GM19455 (cell line): ENCODE measurements at regions not wholly inside any gene's neighbourhood (a gene's known extent, or its start where the extent isn't known, plus 50 kb on each side); places are given as distances from the start of the nearest gene placed in this dataset.
A peak's percentile ranks its signal among the peaks of the same experiment; 100 is the strongest.

Experiments
- ATAC-seq: cut with Tn5 transposase; IDR thresholded peaks from one replicate; pipeline ENCODE4 v1.9.1; 2021; ENCODE audit not compliant: unreplicated experiment

DNA sequence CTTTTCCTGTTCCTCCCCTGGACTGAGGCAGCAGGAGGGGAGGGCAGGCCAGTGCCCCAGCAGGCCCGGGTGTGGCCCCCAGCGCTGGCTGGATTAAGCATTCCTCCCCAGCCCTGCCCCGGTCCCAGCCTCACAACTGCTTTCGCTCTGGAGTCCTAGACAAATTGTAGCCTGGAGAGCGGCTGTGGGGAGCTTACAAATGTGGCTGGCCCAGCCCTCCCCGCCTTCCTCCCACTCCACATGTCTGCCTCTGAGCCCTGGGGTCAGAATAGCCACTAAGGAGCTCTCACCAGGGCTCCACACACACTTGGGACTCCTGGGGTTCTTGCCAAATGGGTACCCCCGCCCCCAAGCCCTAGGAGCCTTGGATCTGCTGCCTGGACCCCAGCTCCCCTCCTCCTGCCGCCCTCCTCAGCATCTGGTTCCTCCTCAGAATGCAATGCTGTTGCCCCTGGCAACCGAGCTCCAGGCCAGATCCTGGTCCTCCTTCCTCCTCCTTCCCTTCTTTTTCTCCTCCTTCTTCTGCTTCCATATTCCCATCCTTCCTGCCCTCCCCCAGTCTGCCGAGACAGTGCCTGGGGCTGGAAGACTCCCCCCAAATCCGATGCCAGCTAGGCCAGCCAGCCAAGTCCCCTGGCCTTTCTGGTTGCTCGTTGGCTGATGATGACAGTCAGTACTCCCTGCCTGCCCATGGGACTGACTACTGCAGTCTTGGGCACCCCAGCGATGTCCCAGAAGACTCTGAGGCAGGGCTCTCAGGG lies 91.1 kb downstream of the LINGO1 start:
- no peak for ATAC-seq

DNA sequence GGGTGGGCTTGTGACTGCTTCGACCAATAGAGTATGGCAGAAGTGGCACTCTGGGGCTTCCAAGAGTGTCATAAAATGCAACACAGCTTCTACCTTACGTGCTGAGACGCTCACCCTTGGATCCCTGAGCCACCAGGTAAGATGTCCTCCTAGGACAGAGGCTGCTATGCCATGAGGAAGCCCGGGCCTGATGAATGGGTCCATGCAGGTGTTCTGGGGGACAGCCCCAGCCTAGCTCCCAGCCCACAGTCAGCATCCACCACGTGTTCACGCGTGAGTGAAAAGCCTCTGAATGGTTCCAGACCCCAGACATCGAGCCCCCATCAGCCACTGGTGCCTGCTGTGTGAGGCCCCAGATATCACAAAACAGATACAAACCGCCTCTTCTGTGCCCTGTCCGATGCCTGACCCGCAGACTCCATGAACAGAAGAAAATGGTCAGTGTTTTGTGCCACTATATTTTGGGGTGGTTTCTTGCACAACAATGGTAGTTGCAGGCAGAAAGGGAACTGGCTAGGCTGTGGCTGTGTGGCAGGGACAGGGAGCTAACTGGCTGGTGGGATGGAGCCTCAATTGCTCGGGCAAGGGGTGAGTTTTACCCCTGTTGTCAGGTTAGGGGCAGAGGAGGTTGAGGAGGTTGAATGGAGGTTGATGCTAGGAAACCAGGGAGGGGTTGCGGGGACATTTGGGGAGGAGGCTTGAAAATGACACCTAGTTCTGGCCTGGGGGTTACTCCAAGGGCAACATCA lies 92.2 kb downstream of the LINGO1 start:
- ATAC-seq, result no peak

DNA sequence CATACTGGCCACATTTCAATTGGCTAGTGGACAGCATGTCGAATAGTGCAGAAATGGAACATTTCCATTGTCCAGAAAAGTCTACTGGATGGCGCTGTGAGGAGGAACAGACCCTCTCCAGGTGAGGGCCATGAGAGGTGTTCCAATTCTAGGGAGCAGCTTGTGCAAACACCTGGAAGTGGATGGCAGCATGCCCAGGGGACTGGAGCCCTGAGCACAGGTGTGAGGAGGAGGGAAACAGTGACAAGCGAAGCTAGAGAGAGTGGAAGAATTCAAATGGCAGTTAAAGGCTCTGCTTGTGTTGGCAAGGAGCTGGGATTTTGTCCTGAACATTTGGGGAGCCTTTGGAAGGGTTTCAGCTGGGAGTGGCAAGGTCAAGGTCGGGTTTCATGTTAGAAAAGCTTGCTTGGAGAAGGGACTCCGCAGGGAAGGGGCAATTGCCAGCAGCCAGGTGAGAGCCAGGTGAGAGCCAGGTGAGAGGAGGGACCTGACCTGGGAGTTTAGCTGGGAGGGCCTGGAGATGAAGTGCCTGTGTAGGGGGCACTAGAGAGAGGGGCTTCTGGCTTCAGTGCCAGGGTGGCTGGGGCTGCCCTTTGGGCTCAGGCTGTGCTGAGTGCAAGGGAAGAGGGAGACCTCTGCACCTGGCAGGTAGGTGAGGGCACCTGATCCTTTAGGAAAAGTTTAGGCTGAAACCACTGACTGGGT lies 93.8 kb downstream of the LINGO1 start:
- ATAC-seq, result no peak

DNA sequence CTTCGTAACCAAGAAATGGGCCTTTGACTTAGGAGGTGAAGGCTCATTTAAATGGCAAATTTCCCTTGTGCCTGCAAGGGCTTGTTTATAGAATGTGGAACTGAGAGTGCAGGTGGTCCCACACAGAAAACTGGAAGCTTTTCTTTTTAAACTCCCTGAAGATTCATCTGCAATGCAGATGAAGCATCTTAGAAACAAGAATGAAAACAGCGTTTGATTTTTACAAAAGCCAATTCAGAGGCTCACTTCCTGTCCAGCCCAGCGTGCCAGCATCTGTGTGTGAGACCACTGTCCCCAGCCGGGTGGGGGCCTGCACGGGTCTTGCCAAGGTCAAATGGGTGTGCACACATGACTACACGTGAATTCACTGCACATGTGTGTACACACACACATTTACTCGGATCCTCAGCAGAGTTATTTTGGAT lies 94.7 kb downstream of the LINGO1 start:
- peak; percentile 65 for ATAC-seq

DNA sequence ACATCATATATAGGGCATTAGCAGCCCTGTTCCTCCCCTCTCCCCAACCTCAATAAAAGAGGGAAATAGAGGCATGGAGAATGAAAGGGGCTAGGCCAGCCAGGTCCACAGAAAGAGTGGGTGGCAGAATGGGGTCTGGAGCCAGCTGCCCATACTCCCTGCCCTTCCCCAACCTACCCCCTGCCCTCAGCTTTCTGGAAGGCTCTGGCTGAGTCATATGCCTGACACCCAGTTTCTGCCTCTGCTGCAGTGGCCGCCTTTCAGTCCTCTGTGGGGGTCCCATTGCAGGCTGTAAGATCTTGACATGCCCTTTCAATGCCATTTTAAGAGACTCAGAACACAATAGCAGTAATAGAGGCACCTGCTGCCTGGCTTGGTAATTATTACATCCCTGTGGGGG lies 95.7 kb downstream of the LINGO1 start:
- ATAC-seq, result no peak

DNA sequence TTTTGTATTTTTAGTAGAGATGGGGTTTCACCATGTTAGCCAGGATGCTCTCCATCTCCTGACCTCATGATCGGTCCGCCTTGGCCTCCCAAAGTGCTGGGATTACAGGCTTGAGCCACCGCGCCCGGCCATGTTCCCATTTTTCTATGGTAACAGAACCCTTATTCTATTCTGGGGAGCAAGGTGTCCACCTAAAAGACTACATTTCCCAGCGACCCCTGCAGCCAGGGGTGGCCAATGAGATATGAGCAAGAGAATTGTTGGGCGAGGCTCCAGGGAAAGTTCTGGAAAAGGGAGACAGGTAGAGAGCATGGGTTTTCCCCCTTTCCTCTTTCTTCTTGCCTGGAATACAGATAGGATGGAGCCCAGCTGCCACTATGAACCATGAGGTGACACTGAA lies 96.9 kb downstream of the LINGO1 start:
- no peak for ATAC-seq
